Aorta (tissue), 5 donors: ENCODE measurements at regions not wholly inside any gene's neighbourhood (a gene's known extent, or its start where the extent isn't known, plus 50 kb on each side); places are given as distances from the start of the nearest gene placed in this dataset.

Source experiments
- ATAC-seq: fragments of 200-7000 bp; cut with Tn5 transposase; one replicate; pipeline ENCODE4 v1.9.1; 2022; ENCODE audit warnings: moderate library complexity; ENCODE audit not compliant: low FRiP score
- DNase-seq, 2 donors: peaks; one replicate each; pipeline ENCODE4 v3.0.0-alpha.2; 2020
- H3K27ac ChIP-seq, 2 donors: one replicate each; pipeline ENCODE4 v1.5.1; 2013; ENCODE audit warnings: low read length in 2 of 2, mild to moderate bottlenecking in 2 of 2, moderate library complexity in 2 of 2, control low read depth in 1 of 2, inconsistent platforms in 1 of 2, low read depth in 1 of 2
- H3K27me3 ChIP-seq, 2 donors: one replicate each; pipeline ENCODE4 v1.6.1; 2013; ENCODE audit warnings: control low read depth in 1 of 2, low read length in 1 of 2, mild to moderate bottlenecking in 1 of 2, moderate library complexity in 1 of 2; ENCODE audit not compliant: insufficient read depth in 2 of 2, control insufficient read depth in 1 of 2
- H3K36me3 ChIP-seq, 2 donors: one replicate each; pipeline ENCODE4 v1.6.1; 2013; ENCODE audit warnings: control low read depth in 1 of 2, low read length in 1 of 2, mild to moderate bottlenecking in 1 of 2; ENCODE audit not compliant: insufficient read depth in 2 of 2, control insufficient read depth in 1 of 2
- H3K4me1 ChIP-seq, 2 donors: one replicate each; pipeline ENCODE4 v1.6.1; 2013; ENCODE audit warnings: low read length in 2 of 2, control low read depth in 1 of 2, mild to moderate bottlenecking in 1 of 2, moderate library complexity in 1 of 2; ENCODE audit not compliant: insufficient read depth in 2 of 2, control insufficient read depth in 1 of 2
- H3K4me3 ChIP-seq, 2 donors: one replicate each; pipeline ENCODE4 v1.5.1; 2013; ENCODE audit warnings: low read length in 2 of 2, control low read depth in 1 of 2, mild to moderate bottlenecking in 1 of 2
- H3K9me3 ChIP-seq: one replicate; pipeline ENCODE4 v1.6.1; 2013; ENCODE audit warnings: mild to moderate bottlenecking, low read length; ENCODE audit not compliant: control insufficient read depth
- WGBS, 2 donors: extraction: QIAGEN DNeasy Blood & Tissue Kit; methylation state at CpG; one replicate each; pipeline ENCODE4 v1.1.7; 2013; 5-methylcytosine and 5-hydroxymethylcytosine counted together
- intact Hi-C, 2 donors: fragments of 100-400 bp; cut with DNase I; formaldehyde crosslinking; loops; one replicate each; pipeline versions ENCODE4 v1.14.2 to v1.15.0; 2022
- donor health status: healthy with polysubstance abuse.
- donor health status: Bipolar disorder and iron deficiency.
- donor health status: DM: no; HTN: no; CAD: no.
- donor health status: DM: no; HTN: no; CAD: no.
- donor health status: DM: yes; HTN: yes; CAD: no.

- Histone ChIP-seq H3K4me3 (no peak overlapping the region), H3K9me3 (no peaks in the 10 kb centered on the region), H3K27ac (no peak overlapping the region), H3K36me3 (no peaks in the 10 kb centered on the region), H3K27me3 (no peaks in the 10 kb centered on the region), H3K4me1 (no peaks in the 10 kb centered on the region)
- 82 to 88% methylated on average over 5 of the region's 5 CpGs for WGBS, 2 donors
- intact Hi-C loops, result no loop called here
- no peak for ATAC-seq
- no peak for DNase-seq
These were observed 442.6 kb upstream of the PROK2 start for GRCh38 chr3:72227486-72228070.

- intact Hi-C loops, result no loop called here
- no peak for ATAC-seq
- no peaks in the 10 kb centered on the region for H3K27me3 ChIP-seq
These were observed 440.0 kb upstream of the PROK2 start for GRCh38 chr3:72224804-72225509.

GRCh38 chr3:72223628-72224027 is 438.7 kb upstream of the PROK2 start:
- H3K4me3 ChIP-seq, result no peak overlapping the region
- 89 to 97% methylated on average over 2 of the region's 2 CpGs for WGBS, 2 donors
- H3K27me3 ChIP-seq, result no peaks in the 10 kb centered on the region
- no peaks in the 10 kb centered on the region for H3K36me3 ChIP-seq
- H3K27ac ChIP-seq, result no peak overlapping the region
- no peaks in the 10 kb centered on the region for H3K4me1 ChIP-seq
- ATAC-seq (no peak), DNase-seq (no peak)
- H3K9me3 ChIP-seq, result no peaks in the 10 kb centered on the region
- intact Hi-C loops, result no loop called here

More at GRCh38 chr3:72224804-72225509, 440.0 kb upstream of the PROK2 start:
- Histone ChIP-seq H3K27ac (no peak overlapping the region), H3K9me3 (no peaks in the 10 kb centered on the region), H3K4me1 (no peaks in the 10 kb centered on the region), H3K36me3 (no peaks in the 10 kb centered on the region), H3K4me3 (no peak overlapping the region)
- 94 to 96% methylated on average over 2 of the region's 2 CpGs for WGBS, 2 donors
- DNase-seq, result no peak

GRCh38 chr3:72223116-72223515 is 438.2 kb upstream of the PROK2 start:
- Histone ChIP-seq H3K27ac (no peak overlapping the region), H3K27me3 (no peaks in the 10 kb centered on the region), H3K4me3 (no peak overlapping the region), H3K4me1 (no peaks in the 10 kb centered on the region), H3K36me3 (no peaks in the 10 kb centered on the region), H3K9me3 (no peaks in the 10 kb centered on the region)
- intact Hi-C loops, result no loop called here
- ATAC-seq (no peak), DNase-seq (no peak)
- 4 to 9% methylated on average over 2 of the region's 2 CpGs for WGBS, 2 donors

- DNase-seq, result no peak
- ATAC-seq, result no peak
- H3K27ac ChIP-seq, result no peak overlapping the region
- intact Hi-C loops, result no loop called here
- WGBS, 2 donors, result 91 to 93% methylated on average over 9 of the region's 9 CpGs
- no peak overlapping the region for H3K4me3 ChIP-seq
- H3K4me1 ChIP-seq, result no peaks in the 10 kb centered on the region
- H3K27me3 ChIP-seq, result no peaks in the 10 kb centered on the region
- no peaks in the 10 kb centered on the region for H3K9me3 ChIP-seq
- H3K36me3 ChIP-seq, result no peaks in the 10 kb centered on the region
These were observed 437.5 kb upstream of the PROK2 start for GRCh38 chr3:72222410-72222809.

GRCh38 chr3:72220946-72221345 is 436.0 kb upstream of the PROK2 start:
- ATAC-seq, result no peak
- no peak overlapping the region for H3K27ac ChIP-seq
- intact Hi-C loops, result no loop called here

GRCh38 chr3:72219752-72220151 is 434.8 kb upstream of the PROK2 start:
- Histone ChIP-seq H3K9me3 (peaks cover 2% of the 10 kb centered on the region), H3K36me3 (no peaks in the 10 kb centered on the region), H3K27ac (no peak overlapping the region), H3K27me3 (no peaks in the 10 kb centered on the region), H3K4me1 (no peaks in the 10 kb centered on the region), H3K4me3 (no peak overlapping the region)
- intact Hi-C loops, result no loop called here
- ATAC-seq (no peak), DNase-seq (no peak)
- WGBS, 2 donors, result 93 to 96% methylated on average over 3 of the region's 3 CpGs

More at GRCh38 chr3:72220946-72221345, 436.0 kb upstream of the PROK2 start:
- 86 to 88% methylated on average over 6 of the region's 6 CpGs for WGBS, 2 donors
- DNase-seq, result no peak
- peaks cover 2% of the 10 kb centered on the region for H3K9me3 ChIP-seq
- no peaks in the 10 kb centered on the region for H3K36me3 ChIP-seq
- no peak overlapping the region for H3K4me3 ChIP-seq
- no peaks in the 10 kb centered on the region for H3K4me1 ChIP-seq
- no peaks in the 10 kb centered on the region for H3K27me3 ChIP-seq

GRCh38 chr3:72217570-72217969 is 432.6 kb upstream of the PROK2 start:
- no peaks in the 10 kb centered on the region for H3K27me3 ChIP-seq
- 80 to 96% methylated on average over 7 of the region's 7 CpGs for WGBS, 2 donors
- H3K4me3 ChIP-seq, result no peak overlapping the region
- no peak for DNase-seq
- H3K9me3 ChIP-seq, result peaks cover 2% of the 10 kb centered on the region
- H3K27ac ChIP-seq, result no peak overlapping the region
- intact Hi-C loops, result no loop called here
- no peaks in the 10 kb centered on the region for H3K36me3 ChIP-seq
- ATAC-seq, result no peak
- no peaks in the 10 kb centered on the region for H3K4me1 ChIP-seq
